OCI-LY7 (cell line): ENCODE measurements at regions not wholly inside any gene's neighbourhood (a gene's known extent, or its start where the extent isn't known, plus 50 kb on each side); places are given as distances from the start of the nearest gene placed in this dataset.

Source experiments
- EZH2phosphoT487 ChIP-seq: fragments of 200-600 bp; sonication (generic); IDR thresholded peaks from 2 replicates; pipeline ENCODE4 v1.6.1; 2018; ENCODE audit warnings: low read depth, borderline replicate concordance, mild to moderate bottlenecking, mixed run types, antibody characterized with exemption, low read length, moderate library complexity, mixed read lengths
- TF ChIP-seq, protein P1 (sequence below): fragments of 200-600 bp; sonication (generic); conservative IDR thresholded peaks from 2 replicates; pipeline ENCODE4 v1.5.1; 2014; ENCODE audit warnings: mild to moderate bottlenecking, antibody characterized with exemption, low read length, moderate library complexity, mixed read lengths

DNA sequence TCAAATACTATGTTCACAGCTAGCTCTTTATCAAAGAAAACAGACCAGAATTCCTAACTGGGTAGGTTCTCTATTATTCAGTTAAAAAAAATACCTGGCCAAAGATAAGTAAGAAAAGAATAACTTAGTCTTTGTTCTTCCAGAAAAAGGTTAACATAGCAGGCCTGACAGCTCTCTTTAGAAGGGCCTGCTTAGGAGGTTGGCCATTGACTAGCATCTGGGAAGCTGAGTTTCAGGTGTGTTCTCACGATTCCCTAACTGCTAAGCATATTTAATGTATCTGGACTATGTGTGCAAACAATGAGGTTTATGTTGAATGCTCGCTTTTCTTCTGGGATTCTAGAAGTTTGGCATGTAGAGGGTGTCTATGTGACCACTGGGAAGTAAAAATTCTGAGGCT, 618.9 kb downstream of the HACE1 start:
- TF ChIP-seq, protein P1, sequence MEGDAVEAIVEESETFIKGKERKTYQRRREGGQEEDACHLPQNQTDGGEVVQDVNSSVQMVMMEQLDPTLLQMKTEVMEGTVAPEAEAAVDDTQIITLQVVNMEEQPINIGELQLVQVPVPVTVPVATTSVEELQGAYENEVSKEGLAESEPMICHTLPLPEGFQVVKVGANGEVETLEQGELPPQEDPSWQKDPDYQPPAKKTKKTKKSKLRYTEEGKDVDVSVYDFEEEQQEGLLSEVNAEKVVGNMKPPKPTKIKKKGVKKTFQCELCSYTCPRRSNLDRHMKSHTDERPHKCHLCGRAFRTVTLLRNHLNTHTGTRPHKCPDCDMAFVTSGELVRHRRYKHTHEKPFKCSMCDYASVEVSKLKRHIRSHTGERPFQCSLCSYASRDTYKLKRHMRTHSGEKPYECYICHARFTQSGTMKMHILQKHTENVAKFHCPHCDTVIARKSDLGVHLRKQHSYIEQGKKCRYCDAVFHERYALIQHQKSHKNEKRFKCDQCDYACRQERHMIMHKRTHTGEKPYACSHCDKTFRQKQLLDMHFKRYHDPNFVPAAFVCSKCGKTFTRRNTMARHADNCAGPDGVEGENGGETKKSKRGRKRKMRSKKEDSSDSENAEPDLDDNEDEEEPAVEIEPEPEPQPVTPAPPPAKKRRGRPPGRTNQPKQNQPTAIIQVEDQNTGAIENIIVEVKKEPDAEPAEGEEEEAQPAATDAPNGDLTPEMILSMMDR: no peak
- TF ChIP-seq EZH2phosphoT487: no peak
